ENCODE measurements at regions not wholly inside any gene's neighbourhood (a gene's known extent, or its start where the extent isn't known, plus 50 kb on each side); places are given as distances from the start of the nearest gene placed in this dataset.
"Not testable (repeated sequence)": the region's sequence is repeated elsewhere in the genome, so short reads cannot be mapped to it uniquely, and the experiment has no call there.

- Histone ChIP-seq H3K9me3 (ENCODE audit: control insufficient read depth, low read length) (no peaks in the 10 kb centered on the region), H3K4me3 (ENCODE audit: extremely low read depth, insufficient read depth, low read length, poor library complexity, severe bottlenecking) (no peak overlapping the region), H3K4me1 (ENCODE audit: control insufficient read depth, insufficient read depth, low read length, poor library complexity, severe bottlenecking) (no peaks in the 10 kb centered on the region), H3K27ac (ENCODE audit: low read depth, low read length, severe bottlenecking) (no peak overlapping the region), H3K36me3 (ENCODE audit: control insufficient read depth, insufficient read depth, low read length) (no peaks in the 10 kb centered on the region)
- no CpG with 5 or more reads among the region's 3 CpGs for WGBS, 2 experiments (ENCODE audit: insufficient coverage in 2 of 2)
Measured at GRCh38 chr14:86357119-86357518, 827.2 kb downstream of the FLRT2 start.

GRCh38 chr14:86346818-86347384 is 817.0 kb downstream of the FLRT2 start:
- H3K36me3 ChIP-seq (ENCODE audit: control insufficient read depth, insufficient read depth, low read length), result no peaks in the 10 kb centered on the region
- H3K27ac ChIP-seq (ENCODE audit: low read depth, low read length, severe bottlenecking), result no peak overlapping the region
- 90% methylated on average over 1 of the region's 3 CpGs; no CpG with 5 or more reads in 1 of the 2 experiments for WGBS, 2 experiments (ENCODE audit: insufficient coverage in 2 of 2)
- H3K9me3 ChIP-seq (ENCODE audit: control insufficient read depth, low read length), result no peaks in the 10 kb centered on the region
- no peak overlapping the region for H3K4me3 ChIP-seq (ENCODE audit: extremely low read depth, insufficient read depth, low read length, poor library complexity, severe bottlenecking)
- no peaks in the 10 kb centered on the region for H3K4me1 ChIP-seq (ENCODE audit: control insufficient read depth, insufficient read depth, low read length, poor library complexity, severe bottlenecking)

DNA sequence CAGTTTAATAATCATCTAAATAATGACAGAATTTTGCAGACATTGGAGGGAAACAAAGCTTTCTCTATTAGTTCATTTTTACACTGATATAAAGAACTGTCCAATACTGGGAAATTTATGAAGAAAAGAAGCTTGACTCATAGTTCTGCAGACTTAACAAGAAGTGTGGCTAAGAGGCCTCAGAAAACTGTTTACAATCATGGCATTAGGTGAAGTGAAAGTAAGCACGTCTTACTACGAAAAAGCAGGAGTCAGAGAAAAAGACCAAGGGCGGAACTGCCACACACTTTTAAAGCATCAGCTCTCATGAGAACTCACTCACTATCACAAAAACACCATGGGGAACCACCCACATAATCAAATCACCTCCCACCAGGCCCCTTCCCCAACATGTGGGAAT is 804.4 kb downstream of the FLRT2 start:
- no peaks in the 10 kb centered on the region for H3K36me3 ChIP-seq (ENCODE audit: control insufficient read depth, insufficient read depth, low read length)
- WGBS, 2 experiments (ENCODE audit: insufficient coverage in 2 of 2), result 85% methylated on average over 2 of the region's 3 CpGs; no CpG with 5 or more reads in 1 of the 2 experiments
- H3K9me3 ChIP-seq (ENCODE audit: control insufficient read depth, low read length), result no peaks in the 10 kb centered on the region
- no peaks in the 10 kb centered on the region for H3K4me1 ChIP-seq (ENCODE audit: control insufficient read depth, insufficient read depth, low read length, poor library complexity, severe bottlenecking)
- no peak overlapping the region for H3K27ac ChIP-seq (ENCODE audit: low read depth, low read length, severe bottlenecking)
- no peak overlapping the region for H3K4me3 ChIP-seq (ENCODE audit: extremely low read depth, insufficient read depth, low read length, poor library complexity, severe bottlenecking)

DNA sequence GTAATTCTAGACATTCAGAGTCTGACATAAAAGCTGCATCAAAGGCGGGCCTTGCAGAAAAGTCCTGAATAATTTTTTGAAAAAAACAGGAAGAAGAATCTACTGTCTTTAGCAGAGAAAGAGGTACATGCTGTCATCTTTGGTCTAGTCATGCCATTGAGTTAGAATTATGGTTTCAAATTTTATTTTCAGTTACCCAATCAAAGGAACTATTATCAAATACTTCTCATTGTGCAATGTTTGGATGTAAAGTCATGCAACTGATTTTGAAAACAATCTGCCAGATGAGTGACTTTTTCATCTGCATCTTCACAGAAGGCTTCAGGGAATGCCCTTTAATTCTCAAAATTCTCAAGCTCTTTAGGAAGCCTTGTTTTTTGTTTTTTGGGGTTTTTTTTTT is 803.5 kb downstream of the FLRT2 start:
- Histone ChIP-seq H3K27ac (ENCODE audit: low read depth, low read length, severe bottlenecking) (no peak overlapping the region), H3K9me3 (ENCODE audit: control insufficient read depth, low read length) (no peaks in the 10 kb centered on the region), H3K4me3 (ENCODE audit: extremely low read depth, insufficient read depth, low read length, poor library complexity, severe bottlenecking) (no peak overlapping the region), H3K4me1 (ENCODE audit: control insufficient read depth, insufficient read depth, low read length, poor library complexity, severe bottlenecking) (no peaks in the 10 kb centered on the region), H3K36me3 (ENCODE audit: control insufficient read depth, insufficient read depth, low read length) (no peaks in the 10 kb centered on the region)
- WGBS, 2 experiments (ENCODE audit: insufficient coverage in 2 of 2), result 78 to 100% methylated on average over 1 of the region's 1 CpG

GRCh38 chr14:86331341-86331740 is 801.4 kb downstream of the FLRT2 start:
- Histone ChIP-seq H3K27ac (ENCODE audit: low read depth, low read length, severe bottlenecking) (no peak overlapping the region), H3K9me3 (ENCODE audit: control insufficient read depth, low read length) (no peaks in the 10 kb centered on the region)
- 100% methylated on average over 1 of the region's 3 CpGs; no CpG with 5 or more reads in 1 of the 2 experiments for WGBS, 2 experiments (ENCODE audit: insufficient coverage in 2 of 2)

DNA sequence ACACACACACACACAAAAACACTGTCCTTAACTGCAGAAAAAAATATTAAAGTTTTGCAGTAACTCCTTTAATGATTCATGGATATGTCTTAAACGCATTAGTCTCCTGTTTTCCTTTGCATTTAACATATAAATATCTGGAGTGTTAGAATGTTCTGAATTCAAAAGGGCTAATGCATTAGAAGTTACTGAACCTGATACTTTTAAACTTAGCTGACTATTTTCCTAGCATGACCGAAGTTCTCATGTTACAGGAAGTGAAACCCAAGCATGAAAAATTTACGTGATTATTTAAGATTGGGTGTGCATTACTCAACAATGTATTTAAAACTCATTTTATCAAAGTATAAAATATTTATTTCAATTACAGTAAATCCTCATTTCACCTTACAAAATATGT is 791.2 kb downstream of the FLRT2 start:
- no peak overlapping the region for H3K4me3 ChIP-seq (ENCODE audit: extremely low read depth, insufficient read depth, low read length, poor library complexity, severe bottlenecking)
- no peaks in the 10 kb centered on the region for H3K9me3 ChIP-seq (ENCODE audit: control insufficient read depth, low read length)
- no peak overlapping the region for H3K27ac ChIP-seq (ENCODE audit: low read depth, low read length, severe bottlenecking)
- H3K4me1 ChIP-seq (ENCODE audit: control insufficient read depth, insufficient read depth, low read length, poor library complexity, severe bottlenecking), result no peaks in the 10 kb centered on the region
- WGBS, 2 experiments (ENCODE audit: insufficient coverage in 2 of 2), result no CpG with 5 or more reads among the region's 3 CpGs
- no peaks in the 10 kb centered on the region for H3K36me3 ChIP-seq (ENCODE audit: control insufficient read depth, insufficient read depth, low read length)

More at GRCh38 chr14:86331341-86331740, 801.4 kb downstream of the FLRT2 start:
- no peaks in the 10 kb centered on the region for H3K36me3 ChIP-seq (ENCODE audit: control insufficient read depth, insufficient read depth, low read length)
- H3K4me1 ChIP-seq (ENCODE audit: control insufficient read depth, insufficient read depth, low read length, poor library complexity, severe bottlenecking), result no peaks in the 10 kb centered on the region
- no peak overlapping the region for H3K4me3 ChIP-seq (ENCODE audit: extremely low read depth, insufficient read depth, low read length, poor library complexity, severe bottlenecking)

DNA sequence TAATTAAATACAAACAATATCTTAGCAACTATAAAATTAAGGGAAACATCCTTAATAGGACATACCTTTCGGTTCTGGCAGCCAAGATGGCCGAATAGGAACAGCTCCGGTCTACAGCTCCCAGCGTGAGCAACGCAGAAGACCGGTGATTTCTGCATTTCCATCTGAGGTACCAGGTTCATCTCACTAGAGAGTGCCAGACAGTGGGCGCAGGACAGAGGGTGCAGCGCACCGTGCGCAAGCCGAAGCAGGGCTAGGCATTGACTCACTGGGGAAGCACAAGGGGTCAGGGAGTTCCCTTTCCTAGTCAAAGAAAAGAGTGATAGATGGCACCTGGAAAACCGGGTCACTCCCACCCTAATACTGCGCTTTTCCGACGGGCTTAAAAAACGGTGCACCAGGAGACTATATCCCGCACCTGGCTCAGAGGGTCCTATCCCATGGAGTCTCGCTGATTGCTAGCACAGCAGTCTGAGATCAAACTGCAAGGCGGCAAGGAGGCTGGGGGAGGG is 782.3 kb downstream of the FLRT2 start:
- not testable (repeated sequence) for H3K36me3 ChIP-seq (ENCODE audit: control insufficient read depth, insufficient read depth, low read length); H3K27ac ChIP-seq (ENCODE audit: low read depth, low read length, severe bottlenecking); H3K4me1 ChIP-seq (ENCODE audit: control insufficient read depth, insufficient read depth, low read length, poor library complexity, severe bottlenecking); H3K4me3 ChIP-seq (ENCODE audit: extremely low read depth, insufficient read depth, low read length, poor library complexity, severe bottlenecking); H3K9me3 ChIP-seq (ENCODE audit: control insufficient read depth, low read length)
- WGBS, 2 experiments (ENCODE audit: insufficient coverage in 2 of 2), result 96 to 99% methylated on average over 17 to 18 of the region's 19 CpGs

DNA sequence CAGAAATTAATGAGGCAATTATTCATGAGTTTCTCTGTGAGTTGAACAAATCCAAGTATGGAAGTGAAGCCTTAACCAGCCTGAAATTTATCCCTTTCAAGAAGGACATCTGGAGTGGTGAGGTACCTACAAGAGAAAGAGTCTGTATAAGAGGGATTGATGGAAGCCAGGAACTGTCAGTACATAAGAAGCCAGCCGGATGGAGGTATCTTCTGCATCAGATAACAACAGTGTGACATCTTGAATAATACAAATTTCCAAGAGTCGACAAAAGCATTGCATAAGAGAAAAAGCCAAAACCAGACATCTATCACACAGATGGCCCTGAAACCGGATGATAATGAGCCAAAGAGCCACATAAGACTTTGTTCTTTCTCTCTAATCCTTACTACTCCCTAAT is 781.2 kb downstream of the FLRT2 start:
- WGBS, 2 experiments (ENCODE audit: insufficient coverage in 2 of 2), result 100% methylated on average over 1 of the region's 3 CpGs; no CpG with 5 or more reads in 1 of the 2 experiments
- Histone ChIP-seq H3K27ac (ENCODE audit: low read depth, low read length, severe bottlenecking) (no peak overlapping the region), H3K4me1 (ENCODE audit: control insufficient read depth, insufficient read depth, low read length, poor library complexity, severe bottlenecking) (no peaks in the 10 kb centered on the region)

GRCh38 chr14:86310611-86311010 is 780.7 kb downstream of the FLRT2 start:
- Histone ChIP-seq H3K4me3 (ENCODE audit: extremely low read depth, insufficient read depth, low read length, poor library complexity, severe bottlenecking) (no peak overlapping the region), H3K27ac (ENCODE audit: low read depth, low read length, severe bottlenecking) (no peak overlapping the region), H3K36me3 (ENCODE audit: control insufficient read depth, insufficient read depth, low read length) (no peaks in the 10 kb centered on the region), H3K9me3 (ENCODE audit: control insufficient read depth, low read length) (no peaks in the 10 kb centered on the region), H3K4me1 (ENCODE audit: control insufficient read depth, insufficient read depth, low read length, poor library complexity, severe bottlenecking) (no peaks in the 10 kb centered on the region)

More for the DNA sequence above, 781.2 kb downstream of the FLRT2 start:
- H3K36me3 ChIP-seq (ENCODE audit: control insufficient read depth, insufficient read depth, low read length), result no peaks in the 10 kb centered on the region
- no peak overlapping the region for H3K4me3 ChIP-seq (ENCODE audit: extremely low read depth, insufficient read depth, low read length, poor library complexity, severe bottlenecking)
- no peaks in the 10 kb centered on the region for H3K9me3 ChIP-seq (ENCODE audit: control insufficient read depth, low read length)

GRCh38 chr14:86310148-86310547 is 780.2 kb downstream of the FLRT2 start:
- H3K4me1 ChIP-seq (ENCODE audit: control insufficient read depth, insufficient read depth, low read length, poor library complexity, severe bottlenecking), result no peaks in the 10 kb centered on the region
- WGBS, 2 experiments (ENCODE audit: insufficient coverage in 2 of 2), result 92 to 96% methylated on average over 4 of the region's 6 CpGs
- H3K4me3 ChIP-seq (ENCODE audit: extremely low read depth, insufficient read depth, low read length, poor library complexity, severe bottlenecking), result no peak overlapping the region
- no peaks in the 10 kb centered on the region for H3K9me3 ChIP-seq (ENCODE audit: control insufficient read depth, low read length)
- H3K27ac ChIP-seq (ENCODE audit: low read depth, low read length, severe bottlenecking), result no peak overlapping the region
- no peaks in the 10 kb centered on the region for H3K36me3 ChIP-seq (ENCODE audit: control insufficient read depth, insufficient read depth, low read length)

DNA sequence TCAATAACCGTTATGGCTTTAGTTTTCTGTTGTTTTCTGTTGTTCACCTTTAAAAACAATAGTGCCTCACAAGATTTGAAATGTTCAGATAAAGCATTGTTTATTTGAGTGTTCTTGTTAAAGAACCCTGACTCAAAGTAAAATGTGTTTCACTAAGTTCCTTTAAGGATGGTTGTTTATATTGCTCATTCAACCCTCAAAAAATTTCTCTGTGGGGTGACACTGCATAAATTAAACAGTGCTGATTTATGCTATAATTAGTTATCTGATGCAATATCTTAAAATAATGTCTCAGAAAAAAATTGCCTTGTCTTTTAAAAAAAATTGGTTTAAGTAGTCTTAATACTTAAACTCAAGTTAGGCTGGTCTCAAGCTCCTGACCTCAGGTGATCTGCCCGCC is 775.1 kb downstream of the FLRT2 start:
- Histone ChIP-seq H3K4me1 (ENCODE audit: control insufficient read depth, insufficient read depth, low read length, poor library complexity, severe bottlenecking) (no peaks in the 10 kb centered on the region), H3K4me3 (ENCODE audit: extremely low read depth, insufficient read depth, low read length, poor library complexity, severe bottlenecking) (no peak overlapping the region), H3K9me3 (ENCODE audit: control insufficient read depth, low read length) (no peaks in the 10 kb centered on the region), H3K36me3 (ENCODE audit: control insufficient read depth, insufficient read depth, low read length) (no peaks in the 10 kb centered on the region), H3K27ac (ENCODE audit: low read depth, low read length, severe bottlenecking) (no peak overlapping the region)
- no CpG with 5 or more reads among the region's 2 CpGs for WGBS, 2 experiments (ENCODE audit: insufficient coverage in 2 of 2)
